Endothelial cell of umbilical vein (primary cell): ENCODE measurements at regions not wholly inside any gene's neighbourhood (a gene's known extent, or its start where the extent isn't known, plus 50 kb on each side); places are given as distances from the start of the nearest gene placed in this dataset.

Experiments used
- BruUV-seq: library from RNA; stranded (reverse); fragments of 400-500 nt; replicated peaks from 2 replicates; lab custom pipeline; 2021; lab: Mats Ljungman, UMichigan
- CTCF ChIA-PET: fragments of 300-600, 350-600 bp; sonication (Branson Sonifier 250); formaldehyde crosslinking; loops from one replicate; lab custom pipeline; 2021; ENCODE audit warnings: antibody characterized with exemption, inconsistent platforms; lab: Charles Lee
- POLR2A ChIA-PET: fragments of 300-600, 350-600 bp; sonication (Branson Sonifier 250); formaldehyde crosslinking; loops from one replicate; lab custom pipeline; 2021; ENCODE audit warnings: antibody characterized with exemption, inconsistent platforms; lab: Charles Lee
- DNase-seq: peaks from one replicate; pipeline ENCODE4 v3.0.0-alpha.2; 2011; ENCODE audit warnings: low read depth, low spot score
- FAIRE-seq: peaks from 2 replicates; lab custom pipeline; 2011; peaks lifted over from hg19 to GRCh38; lab: Jason Lieb, UNC
- H2AFZ ChIP-seq: 2 replicates; pipeline ENCODE4 v1.6.0; 2012; ENCODE audit warnings: low read depth, low read length, control low read depth, inconsistent platforms
- H3K27ac ChIP-seq: 2 replicates; pipeline ENCODE4 v1.5.1; 2011; ENCODE audit warnings: low read depth, mild to moderate bottlenecking, control low read depth, low read length, moderate library complexity; ENCODE audit not compliant: insufficient read depth
- H3K27me3 ChIP-seq, 2 experiments: 2 replicates each; pipeline versions ENCODE4 v1.6.0 to v1.6.1; 2011; ENCODE audit warnings: low read length in 2 of 2, mixed read lengths in 1 of 2; ENCODE audit not compliant: control insufficient read depth in 2 of 2, insufficient read depth in 2 of 2
- H3K36me3 ChIP-seq, 2 experiments: 2 replicates in 1 of 2; 3 replicates in 1 of 2; pipeline ENCODE4 v1.5.1; 2011; ENCODE audit warnings: low read length in 2 of 2, mild to moderate bottlenecking in 1 of 2, moderate library complexity in 1 of 2; ENCODE audit not compliant: control insufficient read depth in 2 of 2, insufficient read depth in 2 of 2; ENCODE audit errors: extremely low read depth in 1 of 2
- H3K4me1 ChIP-seq: 3 replicates; pipeline ENCODE4 v1.5.1; 2011; ENCODE audit warnings: mild to moderate bottlenecking, low read length; ENCODE audit not compliant: control insufficient read depth, insufficient read depth; ENCODE audit errors: extremely low read depth
- H3K4me2 ChIP-seq: 2 replicates; pipeline ENCODE4 v1.6.1; 2011; ENCODE audit warnings: low read length, control low read depth, mixed read lengths; ENCODE audit not compliant: insufficient read depth
- H3K4me3 ChIP-seq, 3 experiments: fragments of 200-600 bp in 1 of 3; sonication (generic), shearing (Covaris generic) in 1 of 3; replicated peaks in 1 of 3; 2 replicates each; pipeline ENCODE4 v1.5.1; 2011 to 2016; ENCODE audit warnings: control low read depth in 3 of 3, low read length in 3 of 3, mild to moderate bottlenecking in 2 of 3, inconsistent platforms in 1 of 3, low read depth in 1 of 3, moderate library complexity in 1 of 3; ENCODE audit not compliant: insufficient read depth in 1 of 3
- H3K79me2 ChIP-seq: 2 replicates; pipeline ENCODE4 v1.6.0; 2012; ENCODE audit warnings: low read length, inconsistent platforms; ENCODE audit not compliant: control insufficient read depth, insufficient read depth
- H3K9ac ChIP-seq: replicated peaks from 2 replicates; pipeline ENCODE3; 2011; ENCODE audit warnings: low read length, control low read depth; ENCODE audit not compliant: insufficient read depth; ENCODE audit errors: extremely low read depth
- H3K9me1 ChIP-seq: replicated peaks from 3 replicates; pipeline ENCODE4 v1.6.0; 2011; ENCODE audit warnings: mild to moderate bottlenecking, low read length; ENCODE audit not compliant: control insufficient read depth, insufficient read depth; ENCODE audit errors: extremely low read depth
- H3K9me3 ChIP-seq: replicated peaks from 2 replicates; pipeline ENCODE4 v1.5.1; 2012; ENCODE audit warnings: low read length, inconsistent platforms; ENCODE audit not compliant: control insufficient read depth, insufficient read depth
- H4K20me1 ChIP-seq: replicated peaks from 2 replicates; pipeline ENCODE3; 2011; ENCODE audit warnings: mild to moderate bottlenecking, low read length; ENCODE audit not compliant: control insufficient read depth, insufficient read depth; ENCODE audit errors: extremely low read depth
- EZH2 ChIP-seq: IDR thresholded peaks from 2 replicates; pipeline ENCODE4 v1.6.1; 2012; ENCODE audit warnings: borderline replicate concordance, low read depth, mild to moderate bottlenecking, moderate library complexity, low read length, inconsistent platforms; ENCODE audit not compliant: severe bottlenecking
- FOS ChIP-seq: IDR thresholded peaks from 2 replicates; pipeline ENCODE4 v1.6.1; 2011; ENCODE audit warnings: mild to moderate bottlenecking, low read length, moderate library complexity, borderline replicate concordance; ENCODE audit not compliant: insufficient read depth
- MYC ChIP-seq: IDR thresholded peaks from one replicate; pipeline ENCODE4 v1.6.1; 2011; ENCODE audit warnings: mild to moderate bottlenecking, low read depth, low read length
- POLR2A ChIP-seq: IDR thresholded peaks from 2 replicates; pipeline ENCODE4 v1.6.1; 2012; ENCODE audit warnings: low read depth, mild to moderate bottlenecking, control low read depth, low read length
- dilution Hi-C: fragments of 300-500 bp; cut with MboI; formaldehyde crosslinking; loops from one replicate; pipeline ENCODE4 v1.15.0; 2019; ENCODE audit warnings: low sequenced_read_pairs; ENCODE audit not compliant: extremely low pct_ligation_motif_present
- intact Hi-C: fragments of 100-400 bp; cut with micrococcal nuclease; formaldehyde crosslinking; loops from one replicate; pipeline ENCODE4 v1.10.0; 2022
- TF ChIP-seq, protein P1 (sequence below), 2 donors: IDR thresholded peaks; 1 replicate in 1 of 2; 2 replicates in 1 of 2; pipeline ENCODE4 v1.5.1; 2011; ENCODE audit warnings: low read length in 2 of 2, mild to moderate bottlenecking in 2 of 2, moderate library complexity in 2 of 2, control low read depth in 1 of 2, inconsistent platforms in 1 of 2, low read depth in 1 of 2; ENCODE audit not compliant: insufficient read depth in 1 of 2; ENCODE audit errors: extremely low read depth in 1 of 2

DNA sequence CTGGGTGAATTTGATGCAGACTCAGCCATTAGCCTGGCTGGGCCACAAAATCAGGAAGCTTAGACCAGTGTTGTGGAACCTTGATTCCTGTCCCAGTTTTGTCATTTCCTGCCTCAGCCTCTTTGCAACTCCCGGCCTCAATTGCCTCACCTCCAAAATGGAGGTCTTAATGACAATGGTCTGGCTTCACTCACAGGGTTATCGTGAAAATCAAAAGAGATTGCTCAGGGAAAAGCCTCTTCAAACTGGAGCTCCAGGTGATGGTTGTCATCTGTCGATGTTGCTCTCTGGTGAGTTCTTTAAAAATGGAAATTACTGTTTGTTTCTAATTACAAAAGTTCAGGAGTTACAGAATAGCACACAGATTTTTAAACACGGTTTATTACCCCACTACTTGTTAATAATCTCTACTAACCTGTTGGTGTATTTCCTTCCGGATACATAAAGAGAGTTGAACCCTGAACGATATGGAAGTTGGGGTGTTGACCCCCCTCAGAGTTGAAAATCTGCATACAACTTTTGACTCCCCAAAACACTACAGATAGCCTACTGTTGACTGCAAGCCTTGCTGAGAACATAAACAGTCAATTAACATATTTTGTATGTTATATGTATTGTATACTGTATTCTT is 109.9 kb upstream of the CPEB4 start:
- no peaks in the 10 kb centered on the region for H4K20me1 ChIP-seq
- H3K36me3 ChIP-seq: no peaks in the 10 kb centered on the region
- FAIRE-seq: peak; percentile 85
- dilution Hi-C loops: no loop called here
- intact Hi-C loops: no loop called here
- ChIA-PET CTCF (interaction anchor here (1.5 kb wide), 2 partner anchors 12 to 14 kb away, joined by 3 to 5 read pairs; no protein-coding TSS in a partner anchor), POLR2A (interaction anchor here (1.0 kb wide), 1 partner anchor 14 kb away, joined by 4 read pairs; no protein-coding TSS in a partner anchor)
- H3K4me1 ChIP-seq: peaks cover 34% of the 10 kb centered on the region
- no peaks in the 10 kb centered on the region for H3K27me3 ChIP-seq
- no peak for TF ChIP-seq EZH2
- no peak for TF ChIP-seq POLR2A
- TF ChIP-seq, protein P1, sequence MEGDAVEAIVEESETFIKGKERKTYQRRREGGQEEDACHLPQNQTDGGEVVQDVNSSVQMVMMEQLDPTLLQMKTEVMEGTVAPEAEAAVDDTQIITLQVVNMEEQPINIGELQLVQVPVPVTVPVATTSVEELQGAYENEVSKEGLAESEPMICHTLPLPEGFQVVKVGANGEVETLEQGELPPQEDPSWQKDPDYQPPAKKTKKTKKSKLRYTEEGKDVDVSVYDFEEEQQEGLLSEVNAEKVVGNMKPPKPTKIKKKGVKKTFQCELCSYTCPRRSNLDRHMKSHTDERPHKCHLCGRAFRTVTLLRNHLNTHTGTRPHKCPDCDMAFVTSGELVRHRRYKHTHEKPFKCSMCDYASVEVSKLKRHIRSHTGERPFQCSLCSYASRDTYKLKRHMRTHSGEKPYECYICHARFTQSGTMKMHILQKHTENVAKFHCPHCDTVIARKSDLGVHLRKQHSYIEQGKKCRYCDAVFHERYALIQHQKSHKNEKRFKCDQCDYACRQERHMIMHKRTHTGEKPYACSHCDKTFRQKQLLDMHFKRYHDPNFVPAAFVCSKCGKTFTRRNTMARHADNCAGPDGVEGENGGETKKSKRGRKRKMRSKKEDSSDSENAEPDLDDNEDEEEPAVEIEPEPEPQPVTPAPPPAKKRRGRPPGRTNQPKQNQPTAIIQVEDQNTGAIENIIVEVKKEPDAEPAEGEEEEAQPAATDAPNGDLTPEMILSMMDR (IDR thresholded peaks at IDR 0.05; ENCODE audit: extremely low read depth in 1 of 2, insufficient read depth in 1 of 2, low read depth in 1 of 2, low read length in 2 of 2): no peak
- no peak for TF ChIP-seq MYC
- DNase-seq: peak; percentile 28
- BruUV-seq: TSS peak; percentile 48
- no peaks in the 10 kb centered on the region for H3K9me3 ChIP-seq
- peak overlapping the region; percentile 13 for H2AFZ ChIP-seq
- no peaks in the 10 kb centered on the region for H3K79me2 ChIP-seq
- no peaks in the 10 kb centered on the region for H3K9me1 ChIP-seq
- no peak overlapping the region for H3K9ac ChIP-seq
- peak overlapping the region; percentile 53 for H3K27ac ChIP-seq
- no peak overlapping the region for H3K4me3 ChIP-seq
- H3K4me2 ChIP-seq: no peak overlapping the region

DNA sequence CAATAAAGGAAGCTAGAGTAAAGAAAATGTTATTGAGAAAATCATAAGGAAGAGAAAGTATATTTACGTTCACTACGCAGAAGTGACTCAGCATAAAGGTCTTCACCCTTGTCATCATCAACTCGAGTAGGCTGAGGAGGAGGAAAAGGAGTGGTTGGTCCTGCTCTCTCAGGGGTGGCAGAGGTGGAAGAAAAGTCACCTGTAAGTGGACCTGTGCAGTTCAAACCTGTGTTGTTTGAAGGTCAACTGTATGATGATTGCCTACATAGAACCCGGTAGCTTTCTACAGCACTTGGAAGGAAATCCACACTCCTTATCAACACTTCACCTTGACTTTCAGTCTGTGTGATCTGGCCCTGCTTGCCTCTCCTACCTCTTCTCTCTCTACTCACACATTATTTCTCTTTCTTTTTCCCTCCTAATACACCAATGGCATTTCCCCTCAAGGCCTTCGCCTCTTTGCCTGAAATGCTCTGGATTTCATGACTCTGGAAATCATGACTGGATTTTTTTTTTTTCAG is 109.3 kb upstream of the CPEB4 start:
- H2AFZ ChIP-seq: peak overlapping the region; percentile 58
- no peak overlapping the region for H3K4me3 ChIP-seq
- no TSS peak for BruUV-seq
- peak; percentile 30 for TF ChIP-seq FOS
- TF ChIP-seq, protein P1 (IDR thresholded peaks at IDR 0.05; ENCODE audit: extremely low read depth in 1 of 2, insufficient read depth in 1 of 2, low read depth in 1 of 2, low read length in 2 of 2): no peak
- peak overlapping the region; percentile 53 for H3K27ac ChIP-seq
- CTCF ChIA-PET: interaction anchor here (1.5 kb wide), 2 partner anchors 13 to 15 kb away, joined by 3 to 5 read pairs; no protein-coding TSS in a partner anchor
- no peaks in the 10 kb centered on the region for H3K9me3 ChIP-seq
- H3K4me1 ChIP-seq: peaks cover 34% of the 10 kb centered on the region
- intact Hi-C loops: no loop called here
- DNase-seq (peak; percentile 52), FAIRE-seq (peak; percentile 68)
- H3K9ac ChIP-seq: no peak overlapping the region
- no peaks in the 10 kb centered on the region for H3K79me2 ChIP-seq
- peak overlapping the region; percentile 21 for H3K4me2 ChIP-seq
- H3K36me3 ChIP-seq: no peaks in the 10 kb centered on the region
- no peaks in the 10 kb centered on the region for H3K9me1 ChIP-seq
- dilution Hi-C loops: no loop called here
- no peaks in the 10 kb centered on the region for H4K20me1 ChIP-seq
- POLR2A ChIA-PET: no interaction called here
- H3K27me3 ChIP-seq: no peaks in the 10 kb centered on the region
